NCI-H226 (cell line): ENCODE measurements at regions not wholly inside any gene's neighbourhood (a gene's known extent, or its start where the extent isn't known, plus 50 kb on each side); places are given as distances from the start of the nearest gene placed in this dataset.

Source experiments
- DNase-seq: peaks from one replicate; pipeline ENCODE4 v3.0.0-alpha.2; 2015

- no peak for DNase-seq
Measured at GRCh38 chr9:102114557-102114956, 376.1 kb upstream of the GRIN3A start.

DNA sequence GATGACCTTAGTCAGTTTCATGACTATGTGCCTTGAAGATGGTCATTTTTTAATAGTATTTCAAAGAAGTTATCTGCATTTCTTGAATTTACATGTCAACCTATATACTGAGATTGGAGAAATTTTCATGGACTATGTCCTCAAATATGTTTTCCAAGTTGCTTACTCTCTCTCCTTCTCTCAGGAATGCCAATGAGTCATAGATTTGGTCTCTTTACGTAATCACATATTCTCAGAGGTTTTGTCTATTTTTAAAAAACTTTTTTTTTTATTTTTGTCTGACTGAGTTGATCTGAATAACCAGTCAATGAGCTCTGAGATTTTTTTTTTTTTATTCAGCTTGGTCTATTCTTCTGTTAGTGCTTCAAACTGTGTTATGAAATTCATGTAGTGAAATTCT is 374.7 kb upstream of the GRIN3A start:
- DNase-seq, result no peak

DNA sequence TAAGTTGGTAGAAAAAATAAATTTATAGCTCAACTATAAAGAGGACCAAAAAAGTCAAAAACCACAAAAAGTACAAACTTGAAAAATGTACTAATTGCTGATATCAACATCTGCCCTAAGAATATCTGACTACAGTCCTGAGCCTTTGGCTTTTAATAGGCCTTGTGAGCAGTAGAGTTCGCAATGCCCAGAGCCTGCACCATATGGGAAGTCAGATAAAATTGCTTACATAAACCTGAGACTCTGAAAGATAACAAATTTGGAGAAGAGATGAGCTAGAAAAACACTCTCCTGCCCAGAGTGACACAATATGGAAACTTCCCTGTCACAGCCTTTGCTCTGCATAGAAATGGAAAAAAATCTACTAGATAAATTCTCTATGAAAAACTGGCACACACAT is 368.0 kb upstream of the GRIN3A start:
- no peak for DNase-seq

DNA sequence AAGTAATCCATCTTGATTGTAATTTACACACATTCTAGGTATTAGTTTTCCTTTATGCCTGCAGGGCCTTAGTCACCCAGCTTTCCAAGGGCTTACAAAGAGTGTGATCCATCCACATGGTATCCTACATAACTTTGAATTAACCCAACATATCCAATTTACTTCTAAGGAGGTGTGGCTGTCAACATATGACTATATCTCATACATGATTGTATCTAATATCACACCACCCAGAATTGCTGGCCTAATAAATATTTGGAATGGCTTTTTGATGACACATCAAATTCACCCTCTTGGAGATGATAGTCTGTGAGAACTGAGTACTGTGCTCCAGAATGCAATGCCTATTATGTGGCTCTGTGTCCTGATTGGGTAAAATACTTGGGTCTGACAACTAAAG is 363.3 kb upstream of the GRIN3A start:
- no peak for DNase-seq

GRCh38 chr9:102087141-102087540 is 348.7 kb upstream of the GRIN3A start:
- DNase-seq, result no peak

GRCh38 chr9:102085548-102085947 is 347.1 kb upstream of the GRIN3A start:
- DNase-seq, result no peak

- no peak for DNase-seq
Measured at GRCh38 chr9:102072059-102072764, 333.8 kb upstream of the GRIN3A start.

- no peak for DNase-seq
Measured at GRCh38 chr9:102069969-102070368, 331.5 kb upstream of the GRIN3A start.

DNA sequence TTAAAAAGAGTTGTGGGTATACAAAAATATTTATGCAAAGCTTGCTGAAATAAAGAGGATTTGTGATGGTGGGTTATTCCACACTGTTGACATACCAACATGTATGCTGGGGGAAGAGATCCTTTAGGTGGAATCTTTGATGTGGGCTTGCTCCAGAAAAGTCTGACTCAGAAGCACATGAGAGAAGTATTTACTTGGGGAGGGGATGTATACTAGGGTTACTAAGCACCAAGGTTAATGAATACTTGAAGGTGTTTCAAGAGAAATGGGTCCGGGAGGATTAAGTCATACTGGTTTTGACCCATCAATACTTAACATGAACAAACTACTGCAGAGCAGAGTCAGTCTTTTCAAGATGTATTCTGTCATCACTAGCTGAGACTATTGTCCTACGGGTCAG is 316.4 kb upstream of the GRIN3A start:
- no peak for DNase-seq

DNA sequence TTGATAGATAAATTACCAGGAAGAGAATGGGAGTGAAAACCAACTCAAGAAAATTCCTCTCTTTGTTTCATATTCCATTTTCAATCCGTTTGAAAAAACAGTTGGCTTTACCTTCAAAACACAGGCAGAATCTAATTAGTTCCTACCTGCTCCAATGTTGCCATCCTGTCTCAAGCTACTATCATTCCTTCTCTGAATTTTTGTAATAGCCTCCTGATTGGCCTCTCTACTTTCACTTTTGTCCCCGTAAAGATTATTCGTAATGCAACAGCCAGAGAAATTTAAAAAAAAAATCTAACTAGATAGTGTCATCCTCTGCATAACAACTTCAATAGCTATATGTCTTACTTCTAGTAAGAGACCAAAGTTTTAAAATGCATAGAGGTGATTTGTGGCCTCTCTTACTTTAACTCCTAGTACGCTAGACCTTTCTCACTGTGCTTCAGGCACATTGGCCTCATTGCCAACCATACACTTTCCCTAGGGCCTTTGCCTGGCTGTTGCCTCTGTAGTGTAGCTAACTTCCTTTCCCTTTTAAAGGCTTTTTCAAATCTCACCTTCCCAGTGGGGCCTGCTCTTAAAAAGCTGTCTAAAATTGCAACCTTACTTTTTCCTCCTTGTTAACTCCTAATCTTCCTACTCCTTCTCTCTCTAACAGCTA is 311.3 kb upstream of the GRIN3A start:
- no peak for DNase-seq

GRCh38 chr9:102047549-102047948 is 309.1 kb upstream of the GRIN3A start:
- no peak for DNase-seq

DNA sequence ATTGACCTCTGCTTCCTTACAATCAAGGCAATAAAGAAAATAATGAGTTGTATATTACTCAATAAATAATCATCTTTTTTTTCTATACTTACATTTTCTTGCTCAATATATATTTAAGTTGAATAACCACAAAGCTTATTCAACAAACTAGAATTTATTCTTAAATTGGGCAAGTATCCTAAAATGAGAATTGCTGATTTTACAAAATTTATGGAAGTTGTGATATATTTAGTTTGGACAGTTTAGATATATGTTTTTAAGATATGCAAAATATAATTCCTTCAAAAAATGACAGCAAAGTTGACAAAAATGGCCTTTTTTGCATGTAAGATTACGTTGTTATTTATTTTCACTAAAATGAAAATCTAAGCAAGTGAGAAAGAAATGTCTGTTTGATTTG is 305.7 kb upstream of the GRIN3A start:
- DNase-seq, result no peak

DNA sequence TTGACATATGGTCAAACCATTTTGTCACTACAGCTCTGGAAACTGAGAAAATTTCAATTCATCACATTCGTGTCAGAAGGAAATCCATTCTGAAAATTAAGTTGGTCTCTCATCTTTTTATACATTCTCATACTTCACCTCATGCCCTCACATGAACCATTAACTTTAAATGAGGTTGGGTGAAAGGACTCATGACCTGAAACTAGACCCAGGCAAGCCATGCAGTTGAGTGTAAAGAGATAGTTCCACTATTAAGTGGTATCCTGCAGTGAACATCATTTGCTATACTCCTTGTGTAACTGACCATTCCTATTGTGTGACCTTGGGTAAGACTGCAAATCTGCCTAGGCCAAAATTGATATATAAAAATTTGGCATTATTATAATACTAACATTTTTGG is 299.6 kb upstream of the GRIN3A start:
- DNase-seq, result no peak

DNA sequence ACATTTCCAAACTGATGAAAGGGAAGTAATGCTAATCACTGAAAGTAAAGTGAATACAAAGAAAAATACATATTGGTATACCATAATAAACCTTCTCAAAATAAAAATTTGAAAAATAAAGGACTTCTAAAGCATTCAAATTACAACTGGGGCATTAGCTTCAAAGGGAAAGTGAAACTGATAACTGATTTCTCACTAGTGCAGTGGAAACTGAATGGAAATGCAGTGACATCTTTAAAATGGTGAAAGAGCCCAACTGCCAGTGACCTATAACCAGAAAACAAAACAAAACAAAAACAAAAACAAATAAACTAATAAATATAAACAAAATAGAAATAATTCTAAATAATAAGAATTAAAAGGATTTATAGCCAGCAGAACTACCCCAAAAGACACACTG is 297.5 kb upstream of the GRIN3A start:
- DNase-seq, result no peak

- DNase-seq, result no peak
Measured at GRCh38 chr9:102032614-102033013, 294.2 kb upstream of the GRIN3A start.

DNA sequence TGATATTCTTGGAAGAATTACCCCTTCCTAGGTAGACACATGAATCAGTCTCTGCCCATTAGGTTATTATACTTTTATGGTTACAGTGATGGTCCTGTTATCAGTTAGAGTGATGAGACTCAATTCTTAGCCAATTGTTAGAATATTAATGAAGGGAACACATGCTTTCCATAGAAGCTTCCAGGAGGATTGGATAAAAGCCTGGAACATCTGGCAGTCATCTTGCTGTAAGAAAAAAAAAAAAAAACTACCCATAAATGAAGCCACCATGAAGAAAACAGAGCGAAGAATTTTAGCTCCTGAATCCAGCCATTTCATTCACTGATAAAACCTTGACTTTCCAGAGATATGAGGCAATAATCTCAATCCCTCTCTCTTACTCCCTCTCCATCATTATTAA is 262.5 kb upstream of the GRIN3A start:
- DNase-seq, result no peak

- no peak for DNase-seq
Measured at GRCh38 chr9:101999441-101999840, 261.0 kb upstream of the GRIN3A start.

DNA sequence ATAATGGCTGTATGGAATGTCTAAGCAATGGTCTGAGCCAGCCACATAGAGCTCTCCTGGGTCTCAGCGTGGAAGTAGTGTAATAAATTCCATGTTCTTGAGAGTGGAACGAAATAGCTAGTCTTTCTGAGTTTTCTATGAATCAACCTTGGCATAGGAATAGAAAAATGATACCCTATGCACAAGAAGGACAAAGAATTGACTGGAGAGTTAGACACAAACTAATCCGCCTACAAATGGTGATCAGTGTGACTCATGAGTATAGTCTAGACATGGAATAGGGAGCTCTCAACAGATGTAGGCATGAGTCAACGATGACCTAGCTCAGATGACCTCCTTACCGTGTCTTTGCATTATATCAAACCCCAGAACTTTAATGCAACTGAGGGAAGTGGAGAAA is 256.8 kb upstream of the GRIN3A start:
- no peak for DNase-seq

DNA sequence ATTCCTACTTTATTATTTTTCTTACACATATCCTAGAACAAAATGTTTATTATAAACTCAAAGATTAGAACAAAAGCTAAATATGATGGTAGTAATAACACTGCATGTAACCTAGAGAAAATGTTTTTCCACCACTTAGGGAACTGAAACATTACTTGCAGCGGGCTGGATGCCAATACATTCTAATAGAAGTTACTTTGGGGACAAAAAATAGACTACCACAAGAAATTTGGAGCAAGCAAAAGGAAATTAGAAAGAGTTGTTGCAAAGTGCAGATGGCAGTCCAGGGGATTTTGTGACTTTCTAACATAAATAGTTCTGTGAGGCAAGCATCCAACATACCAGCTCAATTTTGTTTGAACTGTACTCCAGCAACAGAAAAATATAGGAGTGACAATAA is 255.3 kb upstream of the GRIN3A start:
- no peak for DNase-seq

GRCh38 chr9:101991926-101992325 is 253.5 kb upstream of the GRIN3A start:
- no peak for DNase-seq

DNA sequence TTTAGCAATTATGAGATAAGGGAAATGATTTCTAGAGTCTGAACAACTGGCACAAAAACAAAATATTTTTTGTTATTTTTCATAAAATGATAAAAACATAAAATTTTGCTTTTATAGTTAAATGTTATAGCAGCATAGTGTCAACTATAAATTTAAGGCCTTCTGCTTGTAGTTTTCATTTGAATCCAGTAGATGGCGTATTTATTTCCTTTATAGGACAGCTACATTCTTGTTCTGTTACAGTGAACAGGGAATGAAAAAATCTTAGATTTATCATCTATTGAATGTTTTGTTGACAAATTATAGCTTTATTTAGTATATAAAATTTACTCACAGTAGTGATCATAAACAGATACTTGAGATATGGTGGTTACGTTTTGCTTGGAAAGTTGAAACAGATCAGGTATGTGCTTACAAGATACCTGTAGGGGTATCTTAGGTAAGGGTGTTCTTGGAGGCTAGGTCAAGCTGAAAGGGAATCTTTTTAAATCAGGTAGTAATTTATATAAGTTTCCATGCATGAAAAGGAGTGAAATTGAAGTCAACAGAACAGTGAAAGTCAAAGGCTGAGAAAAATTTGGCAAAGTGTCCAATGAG is 239.3 kb upstream of the GRIN3A start:
- DNase-seq, result no peak

DNA sequence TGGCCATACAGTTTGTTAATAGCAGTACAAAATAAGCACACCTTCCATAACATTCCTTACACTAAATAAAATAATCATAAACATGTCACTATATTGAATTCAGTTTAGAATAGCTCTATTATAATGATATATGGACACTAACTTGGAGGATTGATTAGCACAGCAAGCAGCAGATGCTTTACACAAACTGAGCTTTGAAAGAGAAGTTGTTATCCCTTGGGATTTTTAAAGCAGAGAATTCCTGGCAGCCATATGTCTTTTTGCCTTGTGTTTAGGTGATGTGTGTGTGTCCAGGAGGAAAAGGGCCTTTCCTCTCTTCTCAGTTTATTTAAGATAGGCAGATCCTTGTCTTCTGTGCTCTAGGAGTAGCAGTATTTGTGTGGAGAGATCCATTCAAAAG is 232.2 kb upstream of the GRIN3A start:
- DNase-seq, result no peak

- no peak for DNase-seq
Measured at GRCh38 chr9:101968392-101968791, 229.9 kb upstream of the GRIN3A start.

DNA sequence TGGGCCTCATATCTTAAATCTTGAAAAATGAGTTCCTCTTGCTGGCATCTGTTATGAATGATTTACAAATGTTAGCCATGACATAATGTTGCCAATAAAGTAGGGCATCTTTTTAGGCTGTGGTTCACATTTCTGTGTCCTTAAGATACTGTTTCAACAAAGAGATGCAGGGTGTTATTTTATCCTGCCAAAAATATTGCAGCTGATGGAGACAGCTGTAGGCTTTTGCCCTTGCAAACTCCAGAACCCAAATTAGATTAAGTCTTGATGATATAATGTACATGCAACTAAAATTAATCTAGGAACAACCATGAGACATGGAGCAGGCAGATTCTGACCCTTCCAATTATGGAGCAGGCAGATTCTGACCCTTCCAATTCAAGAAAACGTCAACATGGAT is 228.2 kb upstream of the GRIN3A start:
- no peak for DNase-seq

DNA sequence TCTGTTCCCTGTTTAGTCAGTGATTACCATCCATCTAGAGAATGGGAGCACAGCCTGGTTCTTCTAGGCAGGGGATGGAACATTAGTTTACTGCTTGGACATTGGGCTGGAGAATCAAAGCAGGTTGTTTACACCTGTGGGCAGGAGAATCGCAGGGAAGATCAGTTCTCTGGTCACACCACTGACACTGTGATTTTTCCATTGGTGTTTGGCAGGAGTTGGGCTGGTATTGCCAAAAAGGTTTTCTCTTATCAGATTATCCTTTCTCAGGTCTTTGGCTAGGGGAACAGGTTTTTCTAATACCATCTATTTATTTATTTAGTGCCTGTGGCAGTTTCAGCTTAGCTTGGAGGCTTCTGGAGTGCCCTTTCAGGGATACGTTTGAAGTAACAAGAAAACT is 219.3 kb upstream of the GRIN3A start:
- DNase-seq, result no peak
